ENCODE measurements at regions not wholly inside any gene's neighbourhood (a gene's known extent, or its start where the extent isn't known, plus 50 kb on each side); places are given as distances from the start of the nearest gene placed in this dataset.

- TF ChIP-seq, protein P1, sequence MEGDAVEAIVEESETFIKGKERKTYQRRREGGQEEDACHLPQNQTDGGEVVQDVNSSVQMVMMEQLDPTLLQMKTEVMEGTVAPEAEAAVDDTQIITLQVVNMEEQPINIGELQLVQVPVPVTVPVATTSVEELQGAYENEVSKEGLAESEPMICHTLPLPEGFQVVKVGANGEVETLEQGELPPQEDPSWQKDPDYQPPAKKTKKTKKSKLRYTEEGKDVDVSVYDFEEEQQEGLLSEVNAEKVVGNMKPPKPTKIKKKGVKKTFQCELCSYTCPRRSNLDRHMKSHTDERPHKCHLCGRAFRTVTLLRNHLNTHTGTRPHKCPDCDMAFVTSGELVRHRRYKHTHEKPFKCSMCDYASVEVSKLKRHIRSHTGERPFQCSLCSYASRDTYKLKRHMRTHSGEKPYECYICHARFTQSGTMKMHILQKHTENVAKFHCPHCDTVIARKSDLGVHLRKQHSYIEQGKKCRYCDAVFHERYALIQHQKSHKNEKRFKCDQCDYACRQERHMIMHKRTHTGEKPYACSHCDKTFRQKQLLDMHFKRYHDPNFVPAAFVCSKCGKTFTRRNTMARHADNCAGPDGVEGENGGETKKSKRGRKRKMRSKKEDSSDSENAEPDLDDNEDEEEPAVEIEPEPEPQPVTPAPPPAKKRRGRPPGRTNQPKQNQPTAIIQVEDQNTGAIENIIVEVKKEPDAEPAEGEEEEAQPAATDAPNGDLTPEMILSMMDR (optimal IDR thresholded peaks at IDR 0.05 in 1 of 3, IDR thresholded peaks at IDR 0.05 in 1 of 3, conservative IDR thresholded peaks at IDR 0.05 in 1 of 3; ENCODE audit: extremely low read depth in 1 of 3, insufficient read depth in 2 of 3, low read length in 3 of 3), result no peak
- TF ChIP-seq EZH2 (IDR thresholded peaks at IDR 0.05; ENCODE audit: low read length), result no peak
Observed at GRCh38 chr3:16059711-16060357, 114.6 kb upstream of the GALNT15 start.

All from keratinocyte (primary cell).